GM18511 (cell line): ENCODE measurements at regions not wholly inside any gene's neighbourhood (a gene's known extent, or its start where the extent isn't known, plus 50 kb on each side); places are given as distances from the start of the nearest gene placed in this dataset.
"Not testable (repeated sequence)": the region's sequence is repeated elsewhere in the genome, so short reads cannot be mapped to it uniquely, and the experiment has no call there.

Source experiments
- ATAC-seq: cut with Tn5 transposase; IDR thresholded peaks from one replicate; pipeline ENCODE4 v1.9.1; 2021; ENCODE audit warnings: mild to moderate bottlenecking, moderate library complexity; ENCODE audit not compliant: unreplicated experiment

DNA sequence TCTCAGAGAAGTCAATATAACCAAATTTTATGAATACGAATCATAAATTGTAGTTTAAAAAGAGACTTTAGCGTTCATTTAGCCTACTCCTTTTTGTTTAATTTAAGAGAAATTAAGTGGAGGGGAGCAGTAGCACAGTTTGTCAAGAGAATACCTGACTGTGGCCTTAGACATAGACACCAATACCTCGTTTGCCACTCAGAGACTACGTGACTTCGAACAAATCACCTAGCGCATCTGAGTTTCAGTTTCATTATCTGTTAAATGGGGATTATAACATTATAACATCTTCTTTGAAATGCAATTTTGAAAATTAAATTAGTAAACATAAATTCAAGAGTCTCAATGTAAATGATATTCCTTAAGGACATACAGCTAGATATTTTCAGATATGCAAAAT, 581.5 kb upstream of the VRK2 start:
- no peak for ATAC-seq

DNA sequence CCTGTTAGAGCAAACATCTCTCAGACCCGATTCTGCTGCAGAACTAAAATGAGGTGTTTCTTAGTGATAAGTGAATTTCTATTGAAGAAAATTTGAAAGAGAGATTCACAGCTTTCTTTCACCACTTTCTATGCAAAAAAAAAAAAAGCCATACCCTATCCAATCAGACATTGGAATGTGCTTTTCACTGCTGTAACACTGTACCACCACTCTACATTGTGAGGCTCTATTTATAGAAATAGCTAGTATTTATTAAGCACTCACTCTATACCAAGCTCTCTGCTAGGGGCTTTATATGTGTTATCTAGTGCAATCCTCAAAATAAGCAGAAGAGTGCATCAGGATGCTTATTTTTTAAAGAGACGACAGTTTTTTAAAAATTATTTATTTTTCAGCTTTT, 580.6 kb upstream of the VRK2 start:
- ATAC-seq = no peak

DNA sequence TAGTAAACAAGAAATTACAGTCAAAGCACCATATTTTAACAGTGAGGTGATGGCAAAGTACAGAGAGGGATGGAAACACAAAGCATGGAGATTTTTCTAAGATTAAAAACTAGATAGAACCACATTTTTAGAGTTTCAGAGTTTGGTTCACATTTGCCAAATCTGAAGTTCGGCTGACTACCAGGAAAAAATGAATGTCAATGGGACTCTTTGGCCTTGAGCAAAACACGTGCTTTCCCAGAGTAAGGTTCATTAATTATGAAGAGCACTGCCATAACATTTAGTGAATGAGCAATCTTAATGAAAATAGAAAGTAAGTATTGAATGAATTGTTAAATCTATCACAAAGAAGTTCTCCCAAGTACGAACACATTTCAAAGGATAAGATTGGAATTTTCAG, 571.2 kb upstream of the VRK2 start:
- no peak for ATAC-seq

DNA sequence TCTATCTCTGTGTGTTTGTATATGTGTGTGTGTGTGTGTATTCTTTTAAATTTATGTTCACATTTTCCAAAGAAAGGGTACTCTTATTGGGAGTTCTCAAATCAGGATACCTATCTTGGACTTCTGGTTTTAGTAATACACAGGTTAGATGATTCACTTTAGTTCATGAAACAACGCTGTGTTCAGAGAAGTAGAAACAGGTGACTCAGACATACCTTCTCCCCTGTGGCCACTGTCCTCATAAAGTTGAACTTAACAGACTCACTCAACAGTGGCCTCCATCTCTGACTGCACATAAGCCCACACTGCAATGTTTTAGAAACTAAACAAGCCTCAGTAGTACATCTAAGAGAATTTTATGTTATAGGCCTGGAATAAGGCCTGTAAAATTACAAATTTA, 566.6 kb upstream of the VRK2 start:
- no peak for ATAC-seq

DNA sequence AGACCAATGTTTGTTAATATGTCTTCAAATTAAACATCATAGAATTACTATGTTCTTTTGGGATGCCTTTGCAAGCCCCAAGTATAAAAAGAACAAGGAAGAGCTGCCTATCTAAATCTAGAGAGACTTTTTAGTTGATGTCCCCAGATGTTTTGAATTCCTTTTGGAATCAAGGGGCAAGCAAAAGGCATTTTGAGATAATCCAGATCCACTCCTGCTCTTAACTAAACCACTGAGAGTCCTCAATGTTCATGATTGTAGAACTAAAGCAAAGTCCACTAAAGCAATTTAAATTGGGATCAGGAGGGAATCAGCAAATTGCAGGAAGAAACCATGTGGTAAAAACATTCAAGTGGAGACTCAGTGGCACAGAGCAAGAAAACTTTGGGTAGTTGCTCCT, 558.5 kb upstream of the VRK2 start:
- ATAC-seq = no peak

DNA sequence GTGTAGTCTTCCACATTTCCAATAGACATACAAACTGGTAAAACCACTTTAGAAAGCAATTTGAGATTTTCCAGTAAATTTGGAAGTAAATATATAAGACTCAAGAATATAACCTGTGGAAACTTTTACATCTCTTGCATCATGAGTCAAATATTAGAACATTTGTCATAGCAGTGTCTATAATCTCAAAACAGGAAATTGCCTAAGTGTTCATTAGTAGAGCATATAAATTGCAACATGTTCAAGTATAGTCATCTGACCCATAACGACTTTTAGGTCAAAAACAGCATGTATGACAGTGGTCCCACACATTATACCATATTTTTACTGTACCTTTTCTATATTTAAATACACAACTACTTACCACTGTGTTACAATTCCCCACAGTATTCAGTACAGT, 555.9 kb upstream of the VRK2 start:
- ATAC-seq = no peak

DNA sequence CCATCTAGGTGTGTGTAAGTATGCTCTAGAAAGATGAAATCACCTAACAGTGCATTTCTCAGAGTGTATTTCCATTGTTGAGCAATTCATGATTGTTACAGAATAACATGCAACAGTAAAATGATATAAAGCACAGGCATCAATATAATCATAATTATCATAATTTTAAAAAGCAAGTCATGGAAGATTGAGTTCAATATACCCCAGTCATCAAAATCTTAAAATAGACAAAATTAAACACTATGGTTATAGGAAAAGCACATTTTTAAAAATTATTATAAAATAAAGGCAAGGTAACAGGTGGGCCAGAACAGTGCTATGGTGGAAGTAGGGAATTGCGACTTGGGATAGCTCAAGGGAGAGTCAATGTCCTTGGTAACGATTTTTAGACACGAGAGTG, 555.4 kb upstream of the VRK2 start:
- no peak for ATAC-seq

DNA sequence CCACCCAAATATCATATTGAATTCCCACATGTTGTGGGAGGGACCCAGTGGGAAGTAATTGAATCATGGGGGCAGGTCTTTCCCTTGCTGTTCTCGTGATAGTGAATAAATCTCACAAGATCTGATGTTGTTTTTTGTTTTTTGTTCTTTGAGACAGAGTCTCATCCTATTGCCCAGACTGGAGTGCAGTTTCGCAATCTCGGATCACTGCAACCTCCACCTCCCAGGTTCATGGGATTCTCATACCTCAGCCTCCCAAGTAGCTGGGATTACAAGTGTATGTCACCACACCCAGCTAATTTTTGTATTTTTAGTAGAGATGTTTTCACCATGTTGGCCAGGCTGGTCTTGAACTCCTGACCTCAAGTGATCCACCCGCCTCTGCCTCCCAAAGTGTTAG, 552.6 kb upstream of the VRK2 start:
- ATAC-seq = not testable (repeated sequence)

DNA sequence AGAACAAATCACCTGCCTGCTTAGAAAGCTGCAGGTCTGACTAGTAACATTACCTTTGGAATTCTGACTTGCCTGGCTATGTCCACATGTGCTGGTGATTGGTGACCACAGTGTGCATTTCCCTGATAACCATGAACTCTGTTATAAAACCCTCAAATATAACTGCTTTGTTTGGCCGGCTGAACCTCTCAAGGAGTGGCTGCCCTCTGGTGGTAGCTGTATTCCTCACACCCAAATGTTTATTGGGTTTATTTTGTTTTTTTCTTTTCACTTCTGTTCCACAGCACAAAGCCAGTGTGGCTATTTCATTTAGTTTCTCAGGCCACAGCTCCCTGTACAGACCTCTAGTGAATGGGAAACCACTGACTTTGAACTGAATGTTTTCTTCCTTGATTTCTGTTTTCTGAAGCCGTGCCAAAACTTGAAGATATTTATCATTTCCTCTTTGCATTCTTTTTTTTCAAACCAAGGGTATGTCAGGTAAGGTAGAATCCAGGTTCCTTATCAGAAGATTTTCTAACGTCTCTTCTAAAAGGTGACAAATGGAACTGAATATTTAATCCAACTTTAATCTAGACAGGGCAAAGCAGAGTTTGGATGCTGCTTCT, 549.0 kb upstream of the VRK2 start:
- ATAC-seq = peak; percentile 91

DNA sequence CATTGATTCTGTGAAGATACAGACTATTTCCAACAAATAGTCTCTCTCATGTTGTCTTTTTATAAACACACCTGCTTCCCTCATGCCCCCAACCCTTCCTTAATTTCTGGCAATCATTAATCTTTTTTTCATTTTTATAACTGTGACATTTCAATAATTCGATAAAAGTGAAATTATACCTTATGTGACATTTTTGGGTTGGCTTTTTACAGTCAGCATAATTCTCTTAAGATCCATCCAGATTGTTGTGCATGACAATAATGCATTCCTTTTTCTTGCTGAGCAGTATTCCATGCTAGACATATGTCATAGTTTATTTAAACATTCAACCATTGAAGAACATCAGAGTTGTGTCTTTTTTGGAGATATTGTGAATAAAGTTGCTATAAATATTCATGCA, 541.8 kb upstream of the VRK2 start:
- ATAC-seq = no peak

DNA sequence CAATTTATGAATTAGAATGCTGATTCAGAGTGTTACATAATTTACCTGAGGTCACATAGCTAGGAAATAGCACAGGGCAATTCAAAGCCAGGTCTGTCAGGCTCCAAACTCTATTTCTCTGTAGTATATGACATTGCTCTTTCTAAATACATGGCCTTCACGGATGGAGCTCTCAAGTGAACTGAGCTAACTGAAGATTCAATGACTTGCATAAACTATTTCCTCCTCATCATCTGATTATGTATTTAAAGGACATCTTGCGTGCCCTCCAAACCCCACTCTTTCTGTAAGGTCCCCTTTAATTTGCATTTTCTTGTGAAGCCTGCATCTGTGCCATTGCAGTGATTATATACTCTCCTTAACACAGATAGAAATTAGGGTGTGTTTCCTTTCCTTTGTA, 537.4 kb upstream of the VRK2 start:
- no peak for ATAC-seq

DNA sequence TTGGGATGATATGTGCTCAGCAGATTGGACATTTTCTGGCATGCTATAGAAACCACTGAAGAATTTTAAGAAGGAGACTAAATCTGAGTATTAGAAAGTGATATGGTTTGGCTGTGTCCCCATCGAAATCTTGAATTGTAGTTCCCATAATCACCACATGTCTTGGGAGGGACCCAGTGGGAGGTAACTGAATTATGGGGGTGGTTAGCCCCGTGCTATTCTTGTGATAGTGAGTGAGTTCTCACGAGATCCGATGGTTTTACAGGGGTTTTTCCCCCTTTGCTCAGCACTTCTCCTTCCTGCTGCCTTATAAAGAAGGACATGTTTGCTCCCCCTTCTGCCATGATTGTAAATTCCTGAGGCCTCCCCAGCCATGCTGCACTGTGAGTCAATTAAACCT, 535.9 kb upstream of the VRK2 start:
- ATAC-seq = no peak

DNA sequence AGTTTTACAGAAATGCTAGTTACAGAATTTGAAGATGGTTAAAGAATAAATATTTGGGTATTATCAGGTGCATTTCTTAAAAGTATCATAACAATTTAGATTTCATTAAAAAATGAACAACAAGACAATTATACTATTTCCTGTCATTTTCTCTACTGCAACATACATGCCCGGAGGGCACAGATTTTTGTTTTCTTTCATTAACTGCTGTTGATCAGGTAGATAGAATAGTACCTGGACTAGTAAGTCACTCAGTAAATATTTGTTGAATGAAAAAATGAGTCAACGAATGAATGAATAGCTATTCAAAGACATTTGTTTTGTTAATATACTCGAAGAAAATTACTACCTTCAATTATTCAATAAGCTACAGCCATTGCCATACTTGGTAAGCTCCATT, 531.2 kb upstream of the VRK2 start:
- ATAC-seq = no peak

DNA sequence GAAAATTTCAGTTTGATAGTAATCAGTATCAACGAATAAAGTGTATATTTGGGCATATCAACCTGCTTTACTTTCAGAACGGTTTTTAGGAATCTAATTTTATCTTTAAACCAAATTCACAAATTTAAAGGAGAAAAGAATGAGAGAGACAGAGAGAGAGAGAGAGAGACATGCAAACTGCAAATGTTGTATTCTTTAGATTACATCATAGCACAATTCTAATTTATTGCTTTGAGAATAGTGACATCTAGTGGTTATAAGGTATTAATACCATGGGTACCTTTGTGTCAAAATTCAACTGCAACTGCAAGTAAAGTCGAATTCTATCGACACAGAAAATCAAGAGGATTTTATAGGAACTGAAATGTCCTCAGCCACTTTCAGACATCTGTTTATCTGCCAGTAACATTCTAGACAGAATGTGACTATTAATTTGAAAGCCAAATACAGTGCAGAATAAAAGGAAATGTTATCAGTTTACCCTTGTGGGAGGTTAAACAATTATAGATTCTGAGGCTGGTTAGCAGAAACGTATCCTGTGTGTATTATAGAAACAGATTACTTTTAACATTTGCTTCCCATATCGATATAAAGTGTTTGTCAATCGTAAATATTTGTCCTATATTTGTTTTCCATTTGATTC, 529.8 kb upstream of the VRK2 start:
- ATAC-seq = peak; percentile 91

DNA sequence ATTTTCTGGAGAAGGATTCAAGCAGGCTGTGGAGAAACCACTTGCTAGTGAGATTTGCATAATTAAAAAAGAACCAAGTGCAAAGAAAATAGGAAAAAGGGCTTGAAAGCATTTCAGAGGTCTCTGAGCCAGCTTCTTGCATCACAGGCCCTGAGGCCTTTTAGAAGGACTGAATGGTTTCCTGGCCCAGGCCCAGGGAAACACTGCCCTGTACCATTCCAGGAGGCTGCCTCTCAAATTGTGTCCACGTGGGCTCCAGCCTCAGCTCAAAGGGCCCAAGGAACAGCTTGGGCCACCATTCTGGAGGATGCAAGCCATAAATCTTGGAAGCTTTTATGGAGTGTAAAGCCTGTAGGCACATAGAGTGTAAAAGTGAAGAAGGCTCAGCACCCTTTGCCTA, 523.3 kb upstream of the VRK2 start:
- ATAC-seq = no peak

DNA sequence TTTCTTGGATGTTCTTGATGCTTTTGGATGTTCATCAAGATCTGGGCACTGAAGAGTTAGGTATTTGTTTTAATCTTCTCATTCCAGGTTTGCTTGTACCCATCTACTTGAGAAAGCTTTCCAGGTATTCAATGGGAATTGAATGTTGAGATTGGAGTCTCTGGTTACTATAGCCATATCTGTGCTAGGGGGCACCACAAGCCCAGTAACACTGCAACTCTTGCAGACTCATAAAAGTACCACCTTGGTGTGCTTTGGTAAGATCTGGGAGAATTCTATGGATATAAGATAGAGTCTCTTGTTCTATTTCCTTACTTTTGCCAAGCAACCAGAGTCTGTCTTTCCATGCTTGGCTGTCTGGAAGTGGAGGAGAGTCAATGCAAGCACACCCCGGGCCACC, 518.9 kb upstream of the VRK2 start:
- ATAC-seq = no peak

DNA sequence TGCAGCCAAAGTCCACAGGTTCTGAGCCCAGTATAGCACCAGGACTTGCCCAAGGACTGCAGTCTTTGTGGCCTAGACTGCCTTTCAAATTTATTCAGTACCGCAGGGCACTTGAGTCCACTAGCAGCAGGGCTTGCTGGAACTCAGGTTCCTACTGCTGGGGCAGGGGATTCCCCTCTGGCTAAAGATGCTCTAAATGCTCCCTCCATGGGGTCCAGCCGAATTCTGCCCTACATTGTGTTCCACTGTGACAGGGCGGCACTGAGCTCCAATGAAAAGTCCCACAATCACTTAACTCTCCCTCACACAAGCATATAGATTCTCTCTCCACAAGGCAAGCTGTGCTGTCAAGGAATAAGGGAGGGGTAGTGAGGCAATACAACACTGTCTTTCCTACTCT, 518.1 kb upstream of the VRK2 start:
- ATAC-seq = no peak

DNA sequence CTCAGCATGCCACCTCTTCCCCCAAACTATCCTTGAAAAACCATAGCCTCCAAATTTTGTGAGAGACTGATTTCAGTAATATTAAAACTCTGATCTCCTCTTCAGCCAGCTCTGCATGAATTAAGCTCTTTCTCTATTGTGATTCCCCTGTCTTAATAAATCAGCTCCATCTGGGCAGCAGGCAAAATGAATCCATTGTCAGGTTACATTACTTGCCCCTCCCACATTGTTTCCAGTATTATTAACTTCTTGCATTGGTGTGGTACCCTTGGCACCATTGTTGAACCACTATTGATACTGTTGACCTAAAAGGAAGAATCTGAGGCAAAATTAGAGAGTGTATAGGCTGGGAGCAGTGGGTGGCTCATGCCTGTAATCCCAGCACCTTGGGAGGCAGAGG, 512.2 kb upstream of the VRK2 start:
- no peak for ATAC-seq

DNA sequence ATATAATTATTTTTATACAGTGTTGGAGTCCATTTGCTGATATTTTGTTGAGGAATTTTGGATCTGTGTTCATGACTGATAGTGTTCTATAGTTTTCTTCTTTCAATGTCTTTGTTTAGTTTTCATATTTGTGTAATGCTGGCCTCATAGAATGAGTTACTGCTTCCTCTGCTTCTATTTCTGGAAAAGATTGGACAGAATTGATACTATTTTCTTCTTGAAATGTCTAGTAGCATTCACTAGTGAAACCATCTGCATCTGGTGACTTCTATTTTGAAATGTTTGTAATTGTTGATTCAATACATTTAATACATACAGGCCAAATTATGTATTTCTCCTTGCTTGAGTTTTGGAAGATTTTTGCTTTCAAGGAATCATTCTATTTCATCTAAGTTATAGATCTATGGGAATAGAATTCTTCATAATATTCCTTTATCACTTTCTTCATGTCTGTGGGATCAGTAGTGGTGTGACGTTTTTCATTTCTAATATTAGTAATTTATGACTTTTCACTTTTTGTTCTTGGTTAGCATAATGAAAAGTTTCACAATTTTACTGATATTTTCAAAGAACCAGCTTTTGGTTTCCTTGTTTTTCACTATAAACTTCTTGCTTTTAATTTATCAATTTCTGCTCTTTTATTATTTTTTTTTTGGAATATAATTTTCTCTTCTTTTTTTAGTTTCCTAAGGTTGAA, 509.9 kb upstream of the VRK2 start:
- ATAC-seq = peak; percentile 78

DNA sequence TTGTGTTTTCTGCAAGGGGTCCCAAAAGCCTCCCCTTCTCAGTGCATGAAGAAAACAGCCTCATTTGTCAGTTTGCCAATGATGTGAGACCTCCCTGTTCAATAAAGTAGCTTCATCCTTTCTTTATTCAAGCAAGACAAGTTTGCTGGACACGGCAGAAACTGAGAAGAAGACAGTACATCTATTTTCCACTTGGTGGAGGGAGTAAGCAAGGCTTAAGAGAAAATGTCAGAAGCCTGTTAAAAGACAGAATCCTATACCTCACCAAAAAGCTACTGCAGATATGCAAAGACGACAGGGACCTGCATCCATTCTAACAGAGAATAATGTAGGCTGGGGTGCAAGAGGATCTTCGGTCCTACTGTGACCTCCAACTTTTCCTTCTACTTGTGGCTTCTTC, 506.8 kb upstream of the VRK2 start:
- ATAC-seq = no peak

DNA sequence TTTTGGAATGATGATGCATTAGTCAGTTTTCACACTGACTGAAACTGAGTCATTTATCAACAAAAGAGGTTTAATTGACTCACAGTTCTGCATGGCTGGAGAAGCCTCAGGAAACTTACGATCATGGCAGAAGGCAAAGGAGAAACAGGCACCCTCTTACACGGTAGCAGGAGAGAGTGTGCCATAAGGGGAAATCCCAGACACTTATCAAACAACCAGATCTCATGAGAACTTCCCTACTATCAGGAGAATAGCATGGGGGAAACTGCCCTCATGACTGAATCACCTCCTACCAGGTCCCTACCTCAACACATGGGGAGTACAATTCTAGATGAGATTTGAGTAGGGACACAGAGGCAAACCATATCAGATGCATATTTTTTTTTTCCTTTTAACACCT, 504.5 kb upstream of the VRK2 start:
- ATAC-seq = no peak

DNA sequence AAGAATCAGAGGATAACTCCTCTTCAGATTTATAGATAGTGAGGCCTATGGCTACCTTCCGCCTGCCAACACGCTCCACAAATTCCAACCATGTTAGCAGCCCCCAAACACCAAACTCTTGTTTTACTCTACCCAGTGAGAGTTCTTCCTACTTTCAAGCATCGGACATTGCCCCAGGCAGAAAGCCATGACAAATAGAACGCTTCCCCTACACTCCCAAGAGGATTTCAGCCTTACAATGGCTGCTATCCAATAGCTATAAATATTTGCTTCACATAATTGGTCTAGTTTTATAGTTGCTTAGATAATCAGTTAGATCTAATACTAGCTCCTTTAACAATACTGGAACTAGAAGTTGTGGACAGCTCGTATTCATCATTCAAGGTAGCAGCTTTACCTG, 503.4 kb upstream of the VRK2 start:
- no peak for ATAC-seq

DNA sequence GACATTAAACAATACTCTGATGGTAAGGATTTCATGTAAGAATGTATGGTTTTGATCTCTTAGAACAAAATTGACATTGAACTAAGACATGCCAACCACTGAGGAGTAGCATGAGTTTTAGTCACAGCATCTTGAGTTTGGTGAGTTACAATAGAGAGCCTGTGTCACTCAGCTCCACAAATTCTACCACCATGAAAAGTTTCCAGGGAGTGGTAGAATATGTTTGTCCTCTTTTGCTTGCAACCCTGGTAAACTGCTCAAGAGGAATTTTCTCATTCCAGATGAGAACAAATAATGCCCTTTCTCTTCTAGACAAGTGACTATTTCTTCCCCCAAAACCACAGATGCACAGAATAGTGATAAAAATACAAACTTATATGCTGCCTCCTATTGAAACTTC, 502.0 kb upstream of the VRK2 start:
- no peak for ATAC-seq
